ENCODE measurements at regions not wholly inside any gene's neighbourhood (a gene's known extent, or its start where the extent isn't known, plus 50 kb on each side); places are given as distances from the start of the nearest gene placed in this dataset.

- POLR2A ChIA-PET (ENCODE audit: unreplicated experiment) = no interaction called here
- no peak overlapping the region for H4K8ac ChIP-seq (ENCODE audit: low read depth in 2 of 2, low read length in 2 of 2)
- peaks cover 5% of the 10 kb centered on the region for H3K27me3 ChIP-seq (ENCODE audit: control insufficient read depth, insufficient read depth, low read length)
- H2BK15ac ChIP-seq (ENCODE audit: low read depth, low read length) = no peak overlapping the region
- intact Hi-C loops (cut with micrococcal nuclease) = no loop called here
- no peak overlapping the region for H3K27ac ChIP-seq (ENCODE audit: insufficient read depth, low read length)
- WGBS, 2 experiments (ENCODE audit: extremely low coverage in 2 of 2, insufficient read length in 1 of 2) = no CpG with 5 or more reads among the region's 6 CpGs
- DNase-seq (no peak), ATAC-seq (ENCODE audit: low read depth) (no peak)
- no peaks in the 10 kb centered on the region for H4K20me1 ChIP-seq (ENCODE audit: insufficient read depth, low read length)
- in situ Hi-C loops (cut with MboI; ENCODE audit: low sequenced_read_pairs) = no loop called here
- no peak overlapping the region for H3K4me2 ChIP-seq (ENCODE audit: low read depth, low read length)
- H3K9me1 ChIP-seq (ENCODE audit: insufficient read depth, low read length) = peaks cover 4% of the 10 kb centered on the region
- TF ChIP-seq MXI1 (IDR thresholded peaks at IDR 0.05; ENCODE audit: borderline replicate concordance, low read depth, low read length) = no peak
- no peak for TF ChIP-seq RAD21 (IDR thresholded peaks at IDR 0.05; ENCODE audit: low read length)
- TF ChIP-seq RFX5 (IDR thresholded peaks at IDR 0.05; ENCODE audit: low read depth, low read length) = no peak
- TF ChIP-seq MAFK (IDR thresholded peaks at IDR 0.05; ENCODE audit: low read depth, low read length) = no peak
- TF ChIP-seq BHLHE40 (IDR thresholded peaks at IDR 0.05; ENCODE audit: low read depth, low read length) = no peak
- no peak for TF ChIP-seq RCOR1 (IDR thresholded peaks at IDR 0.05; ENCODE audit: insufficient replicate concordance, low read length)
- TF ChIP-seq USF2 (IDR thresholded peaks at IDR 0.05; ENCODE audit: low read depth, low read length) = no peak
- no peak overlapping the region for H3K56ac ChIP-seq (ENCODE audit: extremely low read depth, insufficient read depth, low read length)
- no peak overlapping the region for H2BK120ac ChIP-seq (ENCODE audit: low read depth, low read length)
- H4K5ac ChIP-seq (ENCODE audit: low read depth, low read length) = no peak overlapping the region
- H3K79me1 ChIP-seq (ENCODE audit: low read depth in 1 of 2, low read length in 2 of 2) = no peaks in the 10 kb centered on the region
- dilution Hi-C loops (cut with HindIII; ENCODE audit: low sequenced_read_pairs, unreplicated experiment) = no loop called here
- H3K18ac ChIP-seq (ENCODE audit: low read depth, low read length) = no peak overlapping the region
- peaks cover 2% of the 10 kb centered on the region; the same call in 1 of the 2 replicates for H3K4me1 ChIP-seq (ENCODE audit: control insufficient read depth, insufficient read depth, low read length)
- H2BK5ac ChIP-seq (ENCODE audit: low read depth, low read length, poor library complexity, severe bottlenecking) = no peak overlapping the region
- no peak overlapping the region for H3K23ac ChIP-seq (ENCODE audit: low read depth, low read length)
- no peak overlapping the region for H3K4ac ChIP-seq (ENCODE audit: low read depth, low read length)
- CTCF ChIA-PET = no interaction called here
- BruUV-seq (replicated peaks) = no TSS peak
- no peak overlapping the region for H2AK5ac ChIP-seq (ENCODE audit: low read depth, low read length)
- no peaks in the 10 kb centered on the region for H3K9me3 ChIP-seq (ENCODE audit: control insufficient read depth, insufficient read depth, low read length)
- no peak overlapping the region for H2AFZ ChIP-seq (replicated peaks; ENCODE audit: low read length, poor library complexity)
- H3K36me3 ChIP-seq (ENCODE audit: control insufficient read depth, insufficient read depth, low read length) = no peaks in the 10 kb centered on the region
- H3K4me3 ChIP-seq (ENCODE audit: insufficient read depth, low read depth, low read length) = no peak overlapping the region
- H4K91ac ChIP-seq (ENCODE audit: insufficient read depth, low read depth, low read length) = no peak overlapping the region
- no peak overlapping the region for H2BK20ac ChIP-seq (ENCODE audit: low read depth, low read length)
- no peak overlapping the region for H3K9ac ChIP-seq (ENCODE audit: low read depth, low read length)
- no peak overlapping the region for H3K14ac ChIP-seq (replicated peaks; ENCODE audit: low read depth, low read length)
- no peak overlapping the region for H2AK9ac ChIP-seq (replicated peaks; ENCODE audit: low read depth, low read length, poor library complexity)
Measured at GRCh38 chrX:39750256-39750790, 347.4 kb downstream of the BCOR start.

Measured in IMR-90 (cell line).